ENCODE measurements at regions not wholly inside any gene's neighbourhood (a gene's known extent, or its start where the extent isn't known, plus 50 kb on each side); places are given as distances from the start of the nearest gene placed in this dataset.

DNA sequence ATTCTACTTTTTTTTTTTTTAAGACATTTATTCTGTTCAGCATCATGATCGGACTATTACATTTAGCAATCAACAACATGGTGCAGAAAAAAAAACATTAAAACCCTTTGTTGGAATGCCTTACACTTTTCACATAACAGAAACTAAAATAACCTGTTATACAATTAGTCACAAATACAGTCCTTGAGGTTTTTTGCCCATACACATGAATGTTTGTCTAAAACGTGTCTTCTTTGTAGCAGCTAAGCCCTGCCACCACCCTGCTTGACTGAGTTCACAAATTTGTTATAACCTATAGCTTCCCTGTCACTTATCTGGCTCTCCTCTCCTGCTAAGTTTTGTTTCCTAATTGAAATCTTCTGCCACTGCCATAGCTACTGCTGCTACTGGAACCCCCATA lies 75.4 kb upstream of the ARHGAP20 start:
- TF ChIP-seq, protein P1, sequence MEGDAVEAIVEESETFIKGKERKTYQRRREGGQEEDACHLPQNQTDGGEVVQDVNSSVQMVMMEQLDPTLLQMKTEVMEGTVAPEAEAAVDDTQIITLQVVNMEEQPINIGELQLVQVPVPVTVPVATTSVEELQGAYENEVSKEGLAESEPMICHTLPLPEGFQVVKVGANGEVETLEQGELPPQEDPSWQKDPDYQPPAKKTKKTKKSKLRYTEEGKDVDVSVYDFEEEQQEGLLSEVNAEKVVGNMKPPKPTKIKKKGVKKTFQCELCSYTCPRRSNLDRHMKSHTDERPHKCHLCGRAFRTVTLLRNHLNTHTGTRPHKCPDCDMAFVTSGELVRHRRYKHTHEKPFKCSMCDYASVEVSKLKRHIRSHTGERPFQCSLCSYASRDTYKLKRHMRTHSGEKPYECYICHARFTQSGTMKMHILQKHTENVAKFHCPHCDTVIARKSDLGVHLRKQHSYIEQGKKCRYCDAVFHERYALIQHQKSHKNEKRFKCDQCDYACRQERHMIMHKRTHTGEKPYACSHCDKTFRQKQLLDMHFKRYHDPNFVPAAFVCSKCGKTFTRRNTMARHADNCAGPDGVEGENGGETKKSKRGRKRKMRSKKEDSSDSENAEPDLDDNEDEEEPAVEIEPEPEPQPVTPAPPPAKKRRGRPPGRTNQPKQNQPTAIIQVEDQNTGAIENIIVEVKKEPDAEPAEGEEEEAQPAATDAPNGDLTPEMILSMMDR (IDR thresholded peaks at IDR 0.05) = no peak
- Histone ChIP-seq H3K4me1 (ENCODE audit: control insufficient read depth in 1 of 2, insufficient read depth in 1 of 2, low read depth in 1 of 2, low read length in 1 of 2) (no peaks in the 10 kb centered on the region), H3K9me3 (no peaks in the 10 kb centered on the region)

DNA sequence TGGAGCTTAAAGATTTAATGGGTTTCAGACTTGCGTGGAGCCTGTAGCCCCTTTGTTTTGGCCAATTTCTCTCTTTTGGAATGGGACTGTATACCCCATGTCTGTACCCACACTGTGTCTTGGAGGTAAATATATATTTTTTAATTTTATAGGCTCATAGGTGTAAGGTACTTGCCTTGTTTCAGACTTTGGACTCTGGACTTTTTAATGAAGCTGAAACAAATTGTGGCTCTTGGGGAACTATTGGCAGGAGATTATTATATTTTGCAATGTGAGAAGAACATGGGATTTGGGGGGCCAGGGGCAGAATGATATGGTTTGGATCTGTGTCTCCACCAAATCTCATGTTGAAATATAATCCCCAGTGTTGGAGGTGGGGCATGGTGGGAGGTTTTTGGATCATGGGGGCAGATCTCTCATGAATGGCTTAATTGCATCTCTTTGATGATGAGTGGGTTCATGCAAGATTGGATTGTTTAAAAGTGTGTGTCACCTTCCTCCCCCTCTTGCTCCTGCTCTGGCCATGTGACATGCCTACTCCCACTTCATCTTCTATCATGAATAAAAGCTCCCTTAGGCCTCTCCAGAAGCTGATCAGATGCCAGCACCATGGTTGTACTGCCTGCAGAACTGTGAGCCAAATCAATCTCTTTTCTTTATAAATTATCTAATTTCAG lies 74.1 kb upstream of the ARHGAP20 start:
- H3K4me1 ChIP-seq (ENCODE audit: control insufficient read depth in 1 of 2, insufficient read depth in 1 of 2, low read depth in 1 of 2, low read length in 1 of 2) = no peaks in the 10 kb centered on the region
- no peaks in the 10 kb centered on the region for H3K9me3 ChIP-seq
- TF ChIP-seq, protein P1 (IDR thresholded peaks at IDR 0.05) = no peak
- no peak overlapping the region for H3K4me3 ChIP-seq (ENCODE audit: low read depth in 1 of 2, low read length in 1 of 2)
- H3K27ac ChIP-seq = no peak overlapping the region
- H3K36me3 ChIP-seq = no peaks in the 10 kb centered on the region
- H3K27me3 ChIP-seq = no peaks in the 10 kb centered on the region

More for the DNA sequence above, 75.4 kb upstream of the ARHGAP20 start:
- Histone ChIP-seq H3K4me3 (ENCODE audit: low read depth in 1 of 2, low read length in 1 of 2) (no peak overlapping the region), H3K27ac (no peak overlapping the region), H3K36me3 (no peaks in the 10 kb centered on the region), H3K27me3 (no peaks in the 10 kb centered on the region)

DNA sequence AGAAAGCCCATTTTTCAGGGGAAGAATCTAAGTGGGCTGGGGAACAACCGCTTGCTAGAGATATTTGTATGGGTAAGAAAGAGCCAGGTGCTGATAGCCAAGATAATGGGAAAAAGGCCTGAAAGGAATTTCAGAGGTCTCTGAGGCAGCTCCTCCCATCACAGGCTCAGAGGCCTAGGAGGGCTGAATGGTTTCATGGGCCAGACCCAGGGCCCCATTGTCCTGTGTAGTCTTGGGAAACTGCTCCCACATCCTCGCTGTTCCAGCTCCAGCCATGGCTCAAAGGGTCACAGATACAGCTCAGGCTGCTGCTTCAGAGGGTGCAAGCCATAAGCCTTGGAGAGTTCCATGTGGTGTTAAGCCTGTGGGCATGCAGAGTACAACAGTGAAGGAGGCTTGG lies 73.2 kb upstream of the ARHGAP20 start:
- Histone ChIP-seq H3K4me3 (ENCODE audit: low read depth in 1 of 2, low read length in 1 of 2) (no peak overlapping the region), H3K27ac (no peak overlapping the region), H3K27me3 (no peaks in the 10 kb centered on the region), H3K36me3 (no peaks in the 10 kb centered on the region), H3K4me1 (ENCODE audit: control insufficient read depth in 1 of 2, insufficient read depth in 1 of 2, low read depth in 1 of 2, low read length in 1 of 2) (no peaks in the 10 kb centered on the region), H3K9me3 (no peaks in the 10 kb centered on the region)
- TF ChIP-seq, protein P1 (IDR thresholded peaks at IDR 0.05) = no peak

DNA sequence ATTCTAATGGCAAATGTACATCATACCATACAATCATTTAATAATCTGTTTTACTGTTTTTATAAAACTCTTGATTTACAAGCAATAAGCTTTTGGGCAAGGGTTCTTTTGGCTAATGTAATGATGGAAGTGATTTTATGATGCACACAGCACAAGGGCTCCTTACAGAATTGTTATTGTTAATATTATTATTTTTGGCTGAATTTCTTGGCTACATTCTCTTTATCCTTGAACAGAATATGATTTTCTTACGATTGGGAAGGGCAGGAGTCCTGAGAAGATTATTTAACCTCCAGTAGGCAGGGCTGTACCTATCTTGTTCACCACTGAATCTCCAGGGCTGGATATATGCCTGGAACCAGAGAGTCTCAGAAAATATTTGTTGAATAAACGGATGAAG lies 70.4 kb upstream of the ARHGAP20 start:
- Histone ChIP-seq H3K27ac (no peak overlapping the region), H3K9me3 (no peaks in the 10 kb centered on the region), H3K36me3 (no peaks in the 10 kb centered on the region), H3K4me1 (ENCODE audit: control insufficient read depth in 1 of 2, insufficient read depth in 1 of 2, low read depth in 1 of 2, low read length in 1 of 2) (no peaks in the 10 kb centered on the region), H3K27me3 (no peaks in the 10 kb centered on the region), H3K4me3 (ENCODE audit: low read depth in 1 of 2, low read length in 1 of 2) (no peak overlapping the region)
- TF ChIP-seq, protein P1 (IDR thresholded peaks at IDR 0.05) = no peak

DNA sequence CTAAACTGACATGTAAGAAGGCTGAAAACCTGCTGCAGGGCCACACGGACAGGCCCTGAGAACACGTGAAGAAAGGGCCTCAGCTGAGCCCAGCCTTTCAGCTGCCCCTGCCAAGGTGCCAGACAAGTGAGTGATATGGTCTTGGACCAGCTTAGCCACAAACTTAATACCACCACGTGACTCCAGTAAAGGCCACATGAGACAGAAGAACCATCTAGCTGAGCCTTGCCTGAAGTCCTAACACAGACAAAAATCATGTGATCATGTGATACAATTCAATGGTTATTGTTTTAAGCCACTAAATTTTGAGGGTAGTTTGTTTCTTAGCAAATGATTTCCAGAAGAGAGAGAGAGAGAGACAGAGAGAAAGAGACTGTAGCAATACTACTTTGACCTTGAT lies 66.9 kb upstream of the ARHGAP20 start:
- Histone ChIP-seq H3K27ac (no peak overlapping the region), H3K9me3 (no peaks in the 10 kb centered on the region)

More for the DNA sequence above, 66.9 kb upstream of the ARHGAP20 start:
- H3K27me3 ChIP-seq = no peaks in the 10 kb centered on the region
- TF ChIP-seq, protein P1 (IDR thresholded peaks at IDR 0.05) = no peak
- H3K36me3 ChIP-seq = no peaks in the 10 kb centered on the region
- H3K4me1 ChIP-seq (ENCODE audit: control insufficient read depth in 1 of 2, insufficient read depth in 1 of 2, low read depth in 1 of 2, low read length in 1 of 2) = no peaks in the 10 kb centered on the region
- H3K4me3 ChIP-seq (ENCODE audit: low read depth in 1 of 2, low read length in 1 of 2) = no peak overlapping the region
